Osteoblast (primary cell): ENCODE measurements at regions not wholly inside any gene's neighbourhood (a gene's known extent, or its start where the extent isn't known, plus 50 kb on each side); places are given as distances from the start of the nearest gene placed in this dataset.

Experiments used
- DNase-seq: peaks from one replicate; pipeline ENCODE4 v3.0.0; 2011; ENCODE audit warnings: low spot score, mixed read lengths; ENCODE audit not compliant: insufficient read length; ENCODE audit errors: missing footprints
- H2AFZ ChIP-seq: 2 replicates; pipeline ENCODE4 v1.6.0; 2011; ENCODE audit warnings: mild to moderate bottlenecking, low read length
- H3K27ac ChIP-seq: 2 replicates; pipeline ENCODE4 v1.5.1; 2011; ENCODE audit warnings: mild to moderate bottlenecking, low read depth, low read length, moderate library complexity
- H3K27me3 ChIP-seq: 2 replicates; pipeline ENCODE4 v1.6.0; 2012; ENCODE audit warnings: mild to moderate bottlenecking, control low read depth, inconsistent platforms, low read length, moderate library complexity; ENCODE audit not compliant: insufficient read depth
- H3K36me3 ChIP-seq: 2 replicates; pipeline ENCODE4 v1.5.1; 2011; ENCODE audit warnings: mild to moderate bottlenecking, low read length, control low read depth, moderate library complexity; ENCODE audit not compliant: insufficient read depth
- H3K4me1 ChIP-seq: 2 replicates; pipeline ENCODE4 v1.5.1; 2011; ENCODE audit warnings: mild to moderate bottlenecking, low read length, control low read depth, moderate library complexity; ENCODE audit not compliant: insufficient read depth
- H3K4me2 ChIP-seq: 2 replicates; pipeline ENCODE4 v1.6.0; 2011; ENCODE audit warnings: mild to moderate bottlenecking, low read length; ENCODE audit not compliant: insufficient read depth
- H3K4me3 ChIP-seq: fragments of 200-600 bp; sonication (generic); 3 replicates; pipeline ENCODE4 v1.5.1; 2012; ENCODE audit warnings: mild to moderate bottlenecking, low read length, inconsistent platforms; ENCODE audit not compliant: insufficient read depth
- H3K79me2 ChIP-seq: 2 replicates; pipeline ENCODE4 v1.6.0; 2012; ENCODE audit warnings: mild to moderate bottlenecking, low read length, control low read depth, inconsistent platforms; ENCODE audit not compliant: insufficient read depth
- H3K9me3 ChIP-seq: 2 replicates; pipeline ENCODE4 v1.5.1; 2011; ENCODE audit warnings: low read depth, low read length, control low read depth
- H4K20me1 ChIP-seq: 2 replicates; pipeline ENCODE4 v1.6.0; 2012; ENCODE audit warnings: mild to moderate bottlenecking, low read length, control low read depth; ENCODE audit not compliant: insufficient read depth
- CTCF ChIP-seq: IDR thresholded peaks from 2 replicates; pipeline ENCODE4 v1.5.1; 2011; ENCODE audit warnings: mild to moderate bottlenecking, low read depth, low read length, moderate library complexity; ENCODE audit errors: extremely low read depth

GRCh38 chr18:66328296-66328878 is 275.5 kb downstream of the CDH19 start:
- Histone ChIP-seq H3K27ac (no peak overlapping the region), H3K36me3 (no peaks in the 10 kb centered on the region), H3K4me1 (no peaks in the 10 kb centered on the region), H3K79me2 (no peaks in the 10 kb centered on the region), H3K4me2 (no peak overlapping the region), H3K27me3 (no peaks in the 10 kb centered on the region), H4K20me1 (no peaks in the 10 kb centered on the region), H3K9me3 (peaks cover 5% of the 10 kb centered on the region), H2AFZ (no peak overlapping the region), H3K4me3 (no peak overlapping the region)
- DNase-seq: no peak
- no peak for TF ChIP-seq CTCF

- no peak overlapping the region for H2AFZ ChIP-seq
- H3K9me3 ChIP-seq: peaks cover 5% of the 10 kb centered on the region
- no peaks in the 10 kb centered on the region for H4K20me1 ChIP-seq
- no peaks in the 10 kb centered on the region for H3K36me3 ChIP-seq
- no peak overlapping the region for H3K27ac ChIP-seq
- H3K79me2 ChIP-seq: no peaks in the 10 kb centered on the region
- no peak overlapping the region for H3K4me2 ChIP-seq
- no peak for DNase-seq
- H3K4me3 ChIP-seq: no peak overlapping the region
- TF ChIP-seq CTCF: no peak
- H3K27me3 ChIP-seq: no peaks in the 10 kb centered on the region
- H3K4me1 ChIP-seq: no peaks in the 10 kb centered on the region
Measured at GRCh38 chr18:66325251-66325650, 278.6 kb downstream of the CDH19 start.

- Histone ChIP-seq H4K20me1 (no peaks in the 10 kb centered on the region), H3K4me2 (no peak overlapping the region), H3K79me2 (no peaks in the 10 kb centered on the region), H3K27ac (no peak overlapping the region), H3K36me3 (no peaks in the 10 kb centered on the region), H3K27me3 (no peaks in the 10 kb centered on the region), H3K4me1 (no peaks in the 10 kb centered on the region), H3K9me3 (peaks cover 5% of the 10 kb centered on the region), H2AFZ (no peak overlapping the region), H3K4me3 (no peak overlapping the region)
- no peak for TF ChIP-seq CTCF
- DNase-seq: no peak
Measured at GRCh38 chr18:66324616-66325015, 279.3 kb downstream of the CDH19 start.

- no peak for DNase-seq
- Histone ChIP-seq H3K27ac (no peak overlapping the region), H4K20me1 (no peaks in the 10 kb centered on the region), H3K27me3 (no peaks in the 10 kb centered on the region), H3K36me3 (no peaks in the 10 kb centered on the region), H3K9me3 (no peaks in the 10 kb centered on the region), H3K79me2 (no peaks in the 10 kb centered on the region), H3K4me1 (no peaks in the 10 kb centered on the region), H3K4me3 (no peak overlapping the region), H2AFZ (no peak overlapping the region), H3K4me2 (no peak overlapping the region)
- TF ChIP-seq CTCF: no peak
Measured at GRCh38 chr18:66317243-66318090, 286.4 kb downstream of the CDH19 start.
